Osteoblast (primary cell): ENCODE measurements at regions not wholly inside any gene's neighbourhood (a gene's known extent, or its start where the extent isn't known, plus 50 kb on each side); places are given as distances from the start of the nearest gene placed in this dataset.

Source experiments
- DNase-seq: peaks from one replicate; pipeline ENCODE4 v3.0.0; 2011; ENCODE audit warnings: low spot score, mixed read lengths; ENCODE audit not compliant: insufficient read length; ENCODE audit errors: missing footprints
- H2AFZ ChIP-seq: 2 replicates; pipeline ENCODE4 v1.6.0; 2011; ENCODE audit warnings: mild to moderate bottlenecking, low read length
- H3K27ac ChIP-seq: 2 replicates; pipeline ENCODE4 v1.5.1; 2011; ENCODE audit warnings: mild to moderate bottlenecking, low read depth, low read length, moderate library complexity
- H3K27me3 ChIP-seq: 2 replicates; pipeline ENCODE4 v1.6.0; 2012; ENCODE audit warnings: mild to moderate bottlenecking, control low read depth, inconsistent platforms, low read length, moderate library complexity; ENCODE audit not compliant: insufficient read depth
- H3K36me3 ChIP-seq: 2 replicates; pipeline ENCODE4 v1.5.1; 2011; ENCODE audit warnings: mild to moderate bottlenecking, low read length, control low read depth, moderate library complexity; ENCODE audit not compliant: insufficient read depth
- H3K4me1 ChIP-seq: 2 replicates; pipeline ENCODE4 v1.5.1; 2011; ENCODE audit warnings: mild to moderate bottlenecking, low read length, control low read depth, moderate library complexity; ENCODE audit not compliant: insufficient read depth
- H3K4me2 ChIP-seq: 2 replicates; pipeline ENCODE4 v1.6.0; 2011; ENCODE audit warnings: mild to moderate bottlenecking, low read length; ENCODE audit not compliant: insufficient read depth
- H3K4me3 ChIP-seq: fragments of 200-600 bp; sonication (generic); 3 replicates; pipeline ENCODE4 v1.5.1; 2012; ENCODE audit warnings: mild to moderate bottlenecking, low read length, inconsistent platforms; ENCODE audit not compliant: insufficient read depth
- H3K79me2 ChIP-seq: 2 replicates; pipeline ENCODE4 v1.6.0; 2012; ENCODE audit warnings: mild to moderate bottlenecking, low read length, control low read depth, inconsistent platforms; ENCODE audit not compliant: insufficient read depth
- H3K9me3 ChIP-seq: 2 replicates; pipeline ENCODE4 v1.5.1; 2011; ENCODE audit warnings: low read depth, low read length, control low read depth
- H4K20me1 ChIP-seq: 2 replicates; pipeline ENCODE4 v1.6.0; 2012; ENCODE audit warnings: mild to moderate bottlenecking, low read length, control low read depth; ENCODE audit not compliant: insufficient read depth
- CTCF ChIP-seq: IDR thresholded peaks from 2 replicates; pipeline ENCODE4 v1.5.1; 2011; ENCODE audit warnings: mild to moderate bottlenecking, low read depth, low read length, moderate library complexity; ENCODE audit errors: extremely low read depth

- H2AFZ ChIP-seq, result no peak overlapping the region
- no peaks in the 10 kb centered on the region for H3K79me2 ChIP-seq
- H3K4me1 ChIP-seq, result peaks cover 23% of the 10 kb centered on the region
- H3K27ac ChIP-seq, result no peak overlapping the region
- no peak overlapping the region for H3K4me2 ChIP-seq
- H3K9me3 ChIP-seq, result no peaks in the 10 kb centered on the region
- no peaks in the 10 kb centered on the region for H3K27me3 ChIP-seq
- no peak overlapping the region for H3K4me3 ChIP-seq
- no peaks in the 10 kb centered on the region for H3K36me3 ChIP-seq
- no peak for DNase-seq
- TF ChIP-seq CTCF, result no peak
- no peaks in the 10 kb centered on the region for H4K20me1 ChIP-seq
Measured at GRCh38 chr15:100716456-100717085, 114.2 kb downstream of the ASB7 start.

GRCh38 chr15:100717596-100717995 is 115.2 kb downstream of the ASB7 start:
- no peak for TF ChIP-seq CTCF
- DNase-seq, result no peak
- Histone ChIP-seq H3K4me2 (no peak overlapping the region), H3K9me3 (no peaks in the 10 kb centered on the region), H3K79me2 (no peaks in the 10 kb centered on the region), H4K20me1 (no peaks in the 10 kb centered on the region), H3K4me1 (peaks cover 30% of the 10 kb centered on the region), H3K36me3 (no peaks in the 10 kb centered on the region), H3K4me3 (no peak overlapping the region), H3K27me3 (no peaks in the 10 kb centered on the region), H2AFZ (no peak overlapping the region), H3K27ac (no peak overlapping the region)

GRCh38 chr15:100718075-100718980 is 115.9 kb downstream of the ASB7 start:
- no peaks in the 10 kb centered on the region for H4K20me1 ChIP-seq
- no peaks in the 10 kb centered on the region for H3K9me3 ChIP-seq
- no peak overlapping the region for H3K4me2 ChIP-seq
- peak; percentile 46 for DNase-seq
- H3K79me2 ChIP-seq, result no peaks in the 10 kb centered on the region
- TF ChIP-seq CTCF, result no peak
- H3K4me3 ChIP-seq, result no peak overlapping the region
- no peak overlapping the region for H3K27ac ChIP-seq
- no peaks in the 10 kb centered on the region for H3K27me3 ChIP-seq
- H3K4me1 ChIP-seq, result peaks cover 32% of the 10 kb centered on the region
- H2AFZ ChIP-seq, result no peak overlapping the region
- no peaks in the 10 kb centered on the region for H3K36me3 ChIP-seq

GRCh38 chr15:100720406-100720967 is 118.1 kb downstream of the ASB7 start:
- H3K27me3 ChIP-seq, result no peaks in the 10 kb centered on the region
- peak overlapping the region; percentile 99 for H3K27ac ChIP-seq
- no peaks in the 10 kb centered on the region for H3K79me2 ChIP-seq
- no peaks in the 10 kb centered on the region for H4K20me1 ChIP-seq
- peaks cover 43% of the 10 kb centered on the region for H3K4me1 ChIP-seq
- DNase-seq, result no peak
- no peak overlapping the region for H2AFZ ChIP-seq
- H3K36me3 ChIP-seq, result no peaks in the 10 kb centered on the region
- H3K4me3 ChIP-seq, result no peak overlapping the region
- no peaks in the 10 kb centered on the region for H3K9me3 ChIP-seq
- no peak for TF ChIP-seq CTCF
- H3K4me2 ChIP-seq, result peak overlapping the region; percentile 83
